ENCODE measurements at regions not wholly inside any gene's neighbourhood (a gene's known extent, or its start where the extent isn't known, plus 50 kb on each side); places are given as distances from the start of the nearest gene placed in this dataset.

- no peak overlapping the region for H2AFZ ChIP-seq (ENCODE audit: low read depth, low read length)
- H3K14ac ChIP-seq (ENCODE audit: low read length in 2 of 2) = no peak overlapping the region
- H4K91ac ChIP-seq (ENCODE audit: low read length) = no peak overlapping the region
- no peaks in the 10 kb centered on the region for H3K9me3 ChIP-seq (ENCODE audit: control insufficient read depth, low read length)
- H2BK5ac ChIP-seq (ENCODE audit: low read depth, low read length, poor library complexity, severe bottlenecking) = no peak overlapping the region
- H2BK120ac ChIP-seq (ENCODE audit: low read depth, low read length) = no peak overlapping the region
- no peak overlapping the region for H3K9ac ChIP-seq (ENCODE audit: low read length)
- no peaks in the 10 kb centered on the region for H3K36me3 ChIP-seq (ENCODE audit: control insufficient read depth in 1 of 2, insufficient read depth in 2 of 2, low read depth in 1 of 2, low read length in 2 of 2)
- no peak overlapping the region for H3K4ac ChIP-seq (ENCODE audit: low read depth in 1 of 2, low read length in 2 of 2)
- H3K4me1 ChIP-seq (ENCODE audit: control insufficient read depth, insufficient read depth, low read depth, low read length) = no peaks in the 10 kb centered on the region
- H3K4me2 ChIP-seq (ENCODE audit: low read length, poor library complexity, severe bottlenecking) = no peak overlapping the region
- no peaks in the 10 kb centered on the region for H3K79me1 ChIP-seq (replicated peaks; ENCODE audit: low read length, poor library complexity, severe bottlenecking)
- H3K27ac ChIP-seq (ENCODE audit: low read length, poor library complexity, severe bottlenecking) = no peak overlapping the region
- no peak overlapping the region for H3K4me3 ChIP-seq (ENCODE audit: insufficient read depth in 1 of 2, low read depth in 1 of 2, low read length in 2 of 2)
- DNase-seq = no peak
- no peaks in the 10 kb centered on the region for H3K27me3 ChIP-seq (ENCODE audit: control insufficient read depth in 1 of 2, insufficient read depth in 1 of 2, low read length in 2 of 2)
- whole genome bisulfite sequencing = 85% methylated on average over 3 of the region's 3 CpGs
- no peak overlapping the region for H4K8ac ChIP-seq (ENCODE audit: low read length)
- H2AK5ac ChIP-seq (ENCODE audit: low read length, severe bottlenecking) = no peak overlapping the region
- H2BK12ac ChIP-seq (ENCODE audit: low read length in 2 of 2) = no peak overlapping the region
- peak overlapping the region in 1 of 2 experiments; percentile 5 for H3K18ac ChIP-seq (ENCODE audit: low read depth in 1 of 2, low read length in 2 of 2)
- no peak overlapping the region for H3K23ac ChIP-seq (ENCODE audit: low read length in 2 of 2)
- H2BK15ac ChIP-seq (ENCODE audit: low read depth, poor library complexity, severe bottlenecking) = no peak overlapping the region
Observed at GRCh38 chr11:110000850-110001249, 92.3 kb upstream of the ZC3H12C start.

DNA sequence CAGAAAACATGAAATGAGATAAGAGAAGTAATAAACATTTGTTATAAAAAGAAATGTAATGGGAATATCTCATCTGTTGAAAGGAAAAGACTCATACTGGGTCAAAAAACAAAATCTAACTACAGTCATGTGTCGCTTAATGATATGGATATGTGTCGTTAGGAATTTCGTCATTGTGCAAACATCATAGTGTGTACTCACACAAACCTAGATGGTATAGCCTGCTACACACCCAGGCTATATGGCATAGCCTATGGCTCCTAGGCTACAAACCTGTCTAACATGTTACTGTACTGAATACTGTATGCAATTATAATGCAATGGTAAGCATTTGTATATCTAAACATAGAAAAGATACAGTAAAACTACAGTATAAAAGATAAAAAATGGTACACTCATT, 89.8 kb upstream of the ZC3H12C start:
- Histone ChIP-seq H4K8ac (ENCODE audit: low read length) (no peak overlapping the region), H3K4me3 (ENCODE audit: insufficient read depth in 1 of 2, low read depth in 1 of 2, low read length in 2 of 2) (no peak overlapping the region), H3K36me3 (ENCODE audit: control insufficient read depth in 1 of 2, insufficient read depth in 2 of 2, low read depth in 1 of 2, low read length in 2 of 2) (no peaks in the 10 kb centered on the region), H4K91ac (ENCODE audit: low read length) (no peak overlapping the region), H2BK5ac (ENCODE audit: low read depth, low read length, poor library complexity, severe bottlenecking) (no peak overlapping the region), H3K27me3 (ENCODE audit: control insufficient read depth in 1 of 2, insufficient read depth in 1 of 2, low read length in 2 of 2) (no peaks in the 10 kb centered on the region), H3K4ac (ENCODE audit: low read depth in 1 of 2, low read length in 2 of 2) (no peak overlapping the region), H3K79me1 (replicated peaks; ENCODE audit: low read length, poor library complexity, severe bottlenecking) (no peaks in the 10 kb centered on the region), H3K18ac (ENCODE audit: low read depth in 1 of 2, low read length in 2 of 2) (no peak overlapping the region), H2BK120ac (ENCODE audit: low read depth, low read length) (no peak overlapping the region), H3K27ac (ENCODE audit: low read length, poor library complexity, severe bottlenecking) (no peak overlapping the region), H3K9me3 (ENCODE audit: control insufficient read depth, low read length) (no peaks in the 10 kb centered on the region), H2AFZ (ENCODE audit: low read depth, low read length) (no peak overlapping the region), H2BK12ac (ENCODE audit: low read length in 2 of 2) (no peak overlapping the region), H3K23ac (ENCODE audit: low read length in 2 of 2) (no peak overlapping the region), H2AK5ac (ENCODE audit: low read length, severe bottlenecking) (no peak overlapping the region), H3K9ac (ENCODE audit: low read length) (no peak overlapping the region), H3K4me2 (ENCODE audit: low read length, poor library complexity, severe bottlenecking) (no peak overlapping the region), H3K14ac (ENCODE audit: low read length in 2 of 2) (no peak overlapping the region), H2BK15ac (ENCODE audit: low read depth, poor library complexity, severe bottlenecking) (no peak overlapping the region), H3K4me1 (ENCODE audit: control insufficient read depth, insufficient read depth, low read depth, low read length) (no peaks in the 10 kb centered on the region)
- DNase-seq = no peak
- WGBS = 97% methylated on average over 3 of the region's 3 CpGs

GRCh38 chr11:110011595-110011994, 81.6 kb upstream of the ZC3H12C start:
- H3K4me3 ChIP-seq (ENCODE audit: insufficient read depth in 1 of 2, low read depth in 1 of 2, low read length in 2 of 2) = no peak overlapping the region
- H3K4me2 ChIP-seq (ENCODE audit: low read length, poor library complexity, severe bottlenecking) = no peak overlapping the region
- DNase-seq = no peak
- no peak overlapping the region for H3K23ac ChIP-seq (ENCODE audit: low read length in 2 of 2)
- no peak overlapping the region for H4K91ac ChIP-seq (ENCODE audit: low read length)
- H3K79me1 ChIP-seq (replicated peaks; ENCODE audit: low read length, poor library complexity, severe bottlenecking) = no peaks in the 10 kb centered on the region
- no peaks in the 10 kb centered on the region for H3K27me3 ChIP-seq (ENCODE audit: control insufficient read depth in 1 of 2, insufficient read depth in 1 of 2, low read length in 2 of 2)
- no peak overlapping the region for H3K9ac ChIP-seq (ENCODE audit: low read length)
- H2AFZ ChIP-seq (ENCODE audit: low read depth, low read length) = no peak overlapping the region
- H3K14ac ChIP-seq (ENCODE audit: low read length in 2 of 2) = no peak overlapping the region
- no peak overlapping the region for H4K8ac ChIP-seq (ENCODE audit: low read length)
- no peaks in the 10 kb centered on the region for H3K4me1 ChIP-seq (ENCODE audit: control insufficient read depth, insufficient read depth, low read depth, low read length)
- H2BK120ac ChIP-seq (ENCODE audit: low read depth, low read length) = no peak overlapping the region
- 88% methylated on average over 1 of the region's 1 CpG for WGBS
- no peak overlapping the region for H2BK12ac ChIP-seq (ENCODE audit: low read length in 2 of 2)
- no peaks in the 10 kb centered on the region for H3K36me3 ChIP-seq (ENCODE audit: control insufficient read depth in 1 of 2, insufficient read depth in 2 of 2, low read depth in 1 of 2, low read length in 2 of 2)
- H3K9me3 ChIP-seq (ENCODE audit: control insufficient read depth, low read length) = no peaks in the 10 kb centered on the region
- no peak overlapping the region for H3K27ac ChIP-seq (ENCODE audit: low read length, poor library complexity, severe bottlenecking)
- H3K18ac ChIP-seq (ENCODE audit: low read depth in 1 of 2, low read length in 2 of 2) = no peak overlapping the region
- H2BK15ac ChIP-seq (ENCODE audit: low read depth, poor library complexity, severe bottlenecking) = no peak overlapping the region
- no peak overlapping the region for H2AK5ac ChIP-seq (ENCODE audit: low read length, severe bottlenecking)
- H2BK5ac ChIP-seq (ENCODE audit: low read depth, low read length, poor library complexity, severe bottlenecking) = no peak overlapping the region
- H3K4ac ChIP-seq (ENCODE audit: low read depth in 1 of 2, low read length in 2 of 2) = no peak overlapping the region

DNA sequence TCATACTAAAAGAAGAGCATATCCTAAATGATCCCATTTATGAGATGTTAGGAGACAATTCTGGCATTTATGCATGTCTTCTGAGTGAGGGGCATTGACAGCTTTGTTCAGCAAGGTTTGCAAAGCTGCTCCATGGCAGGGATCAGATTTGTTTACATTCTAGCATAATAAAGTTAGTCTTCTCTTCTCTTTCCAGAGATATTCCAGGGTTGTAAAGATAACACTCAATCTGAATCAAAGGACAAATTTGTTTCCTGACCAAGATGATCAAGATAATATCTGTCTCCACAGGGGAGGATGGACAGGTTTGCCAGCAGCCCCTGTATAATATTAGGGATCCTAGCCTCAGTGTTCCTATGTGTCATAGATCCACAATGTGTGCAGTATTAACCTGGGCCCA, 77.5 kb upstream of the ZC3H12C start:
- H3K9me3 ChIP-seq (ENCODE audit: control insufficient read depth, low read length) = no peaks in the 10 kb centered on the region
- no peak overlapping the region for H3K27ac ChIP-seq (ENCODE audit: low read length, poor library complexity, severe bottlenecking)
- H3K4me3 ChIP-seq (ENCODE audit: insufficient read depth in 1 of 2, low read depth in 1 of 2, low read length in 2 of 2) = no peak overlapping the region
- no peak overlapping the region for H2BK120ac ChIP-seq (ENCODE audit: low read depth, low read length)
- no peak overlapping the region for H3K14ac ChIP-seq (ENCODE audit: low read length in 2 of 2)
- no peak overlapping the region for H3K4ac ChIP-seq (ENCODE audit: low read depth in 1 of 2, low read length in 2 of 2)
- no peak overlapping the region for H2AK5ac ChIP-seq (ENCODE audit: low read length, severe bottlenecking)
- no peak overlapping the region for H2BK15ac ChIP-seq (ENCODE audit: low read depth, poor library complexity, severe bottlenecking)
- H3K27me3 ChIP-seq (ENCODE audit: control insufficient read depth in 1 of 2, insufficient read depth in 1 of 2, low read length in 2 of 2) = no peaks in the 10 kb centered on the region
- H4K91ac ChIP-seq (ENCODE audit: low read length) = no peak overlapping the region
- no peak overlapping the region for H2BK5ac ChIP-seq (ENCODE audit: low read depth, low read length, poor library complexity, severe bottlenecking)
- DNase-seq = no peak
- no peak overlapping the region for H3K9ac ChIP-seq (ENCODE audit: low read length)
- H2BK12ac ChIP-seq (ENCODE audit: low read length in 2 of 2) = no peak overlapping the region
- no peaks in the 10 kb centered on the region for H3K4me1 ChIP-seq (ENCODE audit: control insufficient read depth, insufficient read depth, low read depth, low read length)
- H3K4me2 ChIP-seq (ENCODE audit: low read length, poor library complexity, severe bottlenecking) = no peak overlapping the region
- H3K18ac ChIP-seq (ENCODE audit: low read depth in 1 of 2, low read length in 2 of 2) = no peak overlapping the region
- no peak overlapping the region for H4K8ac ChIP-seq (ENCODE audit: low read length)
- H3K36me3 ChIP-seq (ENCODE audit: control insufficient read depth in 1 of 2, insufficient read depth in 2 of 2, low read depth in 1 of 2, low read length in 2 of 2) = no peaks in the 10 kb centered on the region
- H2AFZ ChIP-seq (ENCODE audit: low read depth, low read length) = no peak overlapping the region
- H3K23ac ChIP-seq (ENCODE audit: low read length in 2 of 2) = no peak overlapping the region
- H3K79me1 ChIP-seq (replicated peaks; ENCODE audit: low read length, poor library complexity, severe bottlenecking) = no peaks in the 10 kb centered on the region

Data from mesenchymal stem cell (in vitro differentiated cells and primary cell).